GM19397 (cell line): ENCODE measurements at regions not wholly inside any gene's neighbourhood (a gene's known extent, or its start where the extent isn't known, plus 50 kb on each side); places are given as distances from the start of the nearest gene placed in this dataset.

ENCODE experiments used
- ATAC-seq: cut with Tn5 transposase; IDR thresholded peaks from one replicate; pipeline ENCODE4 v1.9.1; 2021; ENCODE audit warnings: mild to moderate bottlenecking, moderate library complexity; ENCODE audit not compliant: unreplicated experiment

- ATAC-seq = no peak
Observed at GRCh38 chr22:48596111-48596850, 1231.4 kb downstream of the BRD1 start.

DNA sequence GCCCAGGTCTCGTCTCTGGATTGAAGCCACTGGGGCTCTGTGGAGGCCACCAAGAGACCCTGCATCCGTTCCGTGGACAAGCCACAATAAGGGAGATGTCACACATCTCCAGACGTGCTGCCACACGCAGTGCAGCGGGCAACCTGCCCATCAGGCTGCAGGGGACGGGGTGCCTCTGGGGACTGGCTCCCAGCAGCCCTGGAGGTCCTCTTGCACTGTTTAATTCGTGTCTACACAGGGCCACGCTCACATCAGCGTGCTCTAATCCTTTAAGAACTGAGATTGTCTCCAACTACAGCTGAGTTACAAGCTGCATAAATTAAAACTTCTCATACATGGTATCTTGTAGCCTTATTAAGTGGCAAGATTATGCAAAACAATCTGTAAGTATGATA lies 1232.2 kb downstream of the BRD1 start:
- ATAC-seq = no peak

DNA sequence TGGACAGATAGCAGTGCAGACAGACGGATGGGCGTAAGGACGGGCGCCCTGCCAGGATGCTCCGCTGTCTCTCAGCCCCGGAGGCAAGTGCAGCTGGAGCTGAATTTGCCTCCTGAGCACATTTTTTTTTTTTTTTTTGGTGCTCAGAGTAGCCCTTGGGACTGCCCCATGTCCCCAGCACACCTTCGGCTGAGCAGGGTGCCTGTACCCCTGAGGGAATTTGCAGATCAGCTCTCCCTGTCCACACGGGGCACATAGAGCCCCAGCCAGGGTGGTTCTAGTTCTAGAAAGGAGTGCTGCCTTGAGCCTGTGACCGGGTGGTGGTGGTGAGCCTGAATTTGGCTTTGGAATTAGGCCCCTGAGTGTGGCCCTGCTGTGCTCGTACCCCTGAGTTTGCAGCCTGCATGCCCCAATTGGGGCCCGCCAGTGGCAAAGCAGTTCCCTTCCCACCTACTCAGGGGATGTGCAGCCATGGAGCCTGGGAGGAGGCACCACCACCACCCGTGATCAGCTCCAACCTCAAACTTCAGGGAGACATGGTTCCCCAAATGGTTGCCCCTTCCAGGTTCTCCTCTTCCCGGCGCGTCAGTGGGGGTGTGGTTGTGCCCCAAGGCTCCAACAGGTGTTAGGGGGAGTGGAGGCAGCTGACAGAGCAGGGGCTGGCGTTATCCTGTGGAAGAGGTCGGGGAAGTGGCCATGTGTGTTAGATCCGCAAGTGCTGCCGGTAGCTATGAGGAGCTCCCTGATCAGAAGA lies 1232.7 kb downstream of the BRD1 start:
- no peak for ATAC-seq

DNA sequence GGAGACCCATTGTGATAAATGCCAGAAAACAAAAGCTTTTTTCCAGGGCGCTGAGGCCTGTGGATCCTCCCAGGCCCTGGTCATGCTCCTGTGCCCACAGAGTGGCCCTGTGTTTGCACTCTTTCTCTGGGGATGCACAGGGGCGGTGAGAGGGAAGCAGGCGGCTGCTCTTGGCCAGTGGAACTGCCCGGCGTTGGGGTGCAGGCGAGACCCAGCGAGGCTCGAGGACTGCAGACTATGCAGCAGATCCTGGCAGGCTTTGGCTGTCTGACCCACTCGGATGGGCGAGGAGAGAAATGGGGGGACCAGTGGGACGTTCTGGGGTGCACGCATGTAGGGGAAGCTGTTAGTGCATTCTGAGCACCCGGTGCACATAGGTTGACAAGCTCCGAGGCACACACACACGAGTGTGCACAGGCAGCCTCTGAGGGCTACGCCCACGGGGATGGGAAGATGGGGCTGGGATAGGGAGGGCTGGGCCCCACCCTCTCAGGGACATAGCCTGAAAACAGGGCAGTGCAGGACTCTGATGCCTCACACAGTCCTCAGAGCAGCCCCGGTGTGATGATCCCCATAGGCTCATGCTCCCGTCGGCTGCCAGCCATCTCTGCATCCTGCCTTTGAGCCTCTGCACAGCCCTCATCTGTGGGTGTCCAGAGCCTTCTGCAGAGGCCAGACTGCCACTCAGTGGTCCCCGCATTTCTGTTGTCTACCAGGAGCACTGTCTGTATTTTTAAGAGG lies 1233.5 kb downstream of the BRD1 start:
- ATAC-seq = no peak

DNA sequence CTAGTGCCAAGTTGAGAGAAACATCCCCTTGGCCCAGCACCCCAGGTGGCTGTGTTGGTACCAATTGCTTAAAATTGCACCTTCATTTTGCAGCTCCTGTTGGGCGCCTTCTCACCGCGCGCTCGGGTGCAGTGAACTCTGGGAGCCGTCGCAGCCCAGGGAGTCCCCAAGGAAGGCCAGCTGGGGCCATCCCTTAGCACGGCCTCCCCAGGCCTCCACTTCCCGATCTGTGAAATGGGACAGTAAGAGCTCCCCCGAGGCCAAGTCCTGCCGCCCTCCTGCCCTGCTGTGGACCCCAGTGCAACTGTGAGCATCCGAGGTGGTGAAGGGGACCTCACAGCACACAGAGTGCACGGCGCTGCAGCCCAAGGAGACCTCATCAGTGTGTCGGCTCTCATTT lies 1234.1 kb downstream of the BRD1 start:
- ATAC-seq = no peak

- ATAC-seq = no peak
Observed at GRCh38 chr22:48592931-48593330, 1234.7 kb downstream of the BRD1 start.

DNA sequence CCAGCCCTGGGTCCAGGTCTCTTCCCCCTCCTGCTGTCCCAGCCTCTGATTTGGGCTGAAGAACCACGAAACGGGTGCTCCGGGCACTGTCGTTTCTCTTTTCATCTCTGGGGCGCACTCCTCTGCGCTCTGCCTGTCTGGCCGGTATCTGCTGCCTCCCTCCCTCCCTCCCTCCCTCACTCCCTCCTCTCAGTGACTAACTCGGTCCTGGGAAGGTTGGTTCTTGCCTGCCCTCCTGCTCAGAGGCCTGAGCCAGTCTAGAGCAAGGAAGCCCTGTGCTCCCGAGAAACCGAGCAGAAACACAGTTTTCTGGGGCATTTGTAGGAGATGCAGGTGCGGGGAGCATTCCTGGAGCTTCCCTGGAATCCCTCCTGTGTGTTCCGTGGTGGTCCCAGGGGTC lies 1235.2 kb downstream of the BRD1 start:
- no peak for ATAC-seq

GRCh38 chr22:48592066-48592345 lies 1235.7 kb downstream of the BRD1 start:
- ATAC-seq = no peak

DNA sequence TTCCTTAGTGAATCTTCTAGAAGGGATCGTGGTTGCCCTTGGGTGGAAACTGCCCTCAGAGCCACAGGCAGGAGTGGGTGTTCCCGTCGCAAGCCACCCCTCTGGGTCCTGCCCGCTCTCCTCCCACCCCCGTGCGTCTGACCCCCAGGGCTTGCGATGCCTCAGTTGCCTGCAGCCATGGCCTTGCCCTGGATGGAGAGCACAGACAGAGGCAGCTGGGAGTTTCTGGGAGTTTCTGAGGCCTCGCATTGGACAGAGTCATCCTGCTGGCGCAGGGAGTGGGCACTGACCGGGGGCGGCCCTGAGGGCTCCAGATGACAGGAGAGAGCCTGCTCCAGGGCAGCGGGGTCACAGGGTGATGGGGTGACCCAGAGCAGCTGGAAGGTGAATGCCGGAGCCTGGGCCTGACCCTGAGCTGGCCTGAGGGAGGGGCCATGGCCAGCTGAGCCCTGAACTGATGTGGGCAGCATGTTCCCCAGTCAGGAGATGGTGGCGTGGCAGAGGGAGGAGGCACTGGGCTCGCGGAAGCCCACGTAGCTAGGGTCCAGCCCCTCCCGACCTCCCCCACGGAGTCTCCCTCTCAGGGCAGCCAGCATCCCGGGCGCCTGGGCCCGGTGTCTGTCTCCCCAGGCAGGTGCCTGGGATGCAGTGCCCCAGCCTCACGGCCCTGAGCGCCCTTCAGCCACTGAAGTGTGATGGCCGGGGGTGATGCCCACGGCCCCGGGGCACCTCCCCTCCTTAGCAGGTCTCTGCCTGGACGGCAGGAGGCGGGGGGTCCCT lies 1236.2 kb downstream of the BRD1 start:
- no peak for ATAC-seq

DNA sequence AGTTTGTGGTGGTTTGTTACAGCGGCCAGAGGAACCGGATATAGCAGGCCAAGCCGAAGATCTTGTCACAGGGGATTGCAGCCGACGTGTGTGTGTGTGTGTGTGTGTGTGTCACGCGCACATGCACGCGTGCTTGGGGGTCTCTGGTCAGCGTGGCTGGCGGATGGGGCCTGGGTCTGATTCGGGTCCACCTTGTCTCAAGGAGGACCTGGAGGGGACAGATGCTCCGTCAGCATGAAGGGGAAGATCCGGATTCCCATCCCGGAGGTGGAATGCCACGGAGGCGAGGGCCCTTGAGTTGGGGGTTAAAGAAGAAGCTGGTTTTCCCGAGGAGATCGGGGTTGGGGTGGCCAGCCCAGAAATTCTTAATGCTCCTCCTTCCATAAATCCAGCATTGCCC lies 1237.8 kb downstream of the BRD1 start:
- no peak for ATAC-seq

- no peak for ATAC-seq
Observed at GRCh38 chr22:48588878-48589450, 1238.7 kb downstream of the BRD1 start.

DNA sequence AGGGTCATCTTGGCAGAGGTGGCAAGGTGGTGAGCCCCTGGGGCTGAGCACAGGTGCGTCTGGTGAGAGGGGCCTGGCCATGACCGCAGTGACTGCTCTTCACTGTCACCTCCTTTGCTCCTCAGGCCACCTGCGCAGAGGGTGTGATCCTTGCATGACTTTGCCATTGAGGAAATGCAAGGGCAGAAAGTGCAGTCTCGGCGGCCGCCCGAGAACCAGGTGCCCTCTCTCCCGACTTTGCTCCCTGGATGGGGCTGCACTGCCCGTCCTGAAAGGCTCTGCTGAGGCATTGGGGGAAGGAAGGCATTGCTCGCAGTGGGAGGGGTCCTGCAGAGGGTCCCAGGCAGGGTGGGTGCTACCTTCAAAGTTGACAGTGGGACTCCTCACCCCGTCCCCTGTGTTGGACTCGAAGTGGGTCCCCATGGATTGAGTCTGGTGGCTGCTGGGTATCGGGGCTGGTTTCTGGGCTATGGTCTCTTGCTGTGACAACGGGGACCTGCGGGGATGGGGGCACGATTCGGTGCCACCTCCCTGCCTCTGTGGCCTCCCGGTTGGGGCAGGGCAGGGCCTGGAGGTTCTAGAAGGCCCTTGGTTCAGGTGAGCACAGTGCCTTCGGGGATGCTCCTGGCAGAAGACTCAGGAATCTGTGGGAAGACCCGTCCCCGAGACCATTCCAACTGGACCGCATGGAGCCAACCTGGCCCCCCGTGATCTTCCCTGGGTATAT lies 1239.4 kb downstream of the BRD1 start:
- no peak for ATAC-seq

GRCh38 chr22:48587236-48587865 lies 1240.3 kb downstream of the BRD1 start:
- ATAC-seq = no peak

- ATAC-seq = no peak
Observed at GRCh38 chr22:48586799-48587185, 1240.9 kb downstream of the BRD1 start.

DNA sequence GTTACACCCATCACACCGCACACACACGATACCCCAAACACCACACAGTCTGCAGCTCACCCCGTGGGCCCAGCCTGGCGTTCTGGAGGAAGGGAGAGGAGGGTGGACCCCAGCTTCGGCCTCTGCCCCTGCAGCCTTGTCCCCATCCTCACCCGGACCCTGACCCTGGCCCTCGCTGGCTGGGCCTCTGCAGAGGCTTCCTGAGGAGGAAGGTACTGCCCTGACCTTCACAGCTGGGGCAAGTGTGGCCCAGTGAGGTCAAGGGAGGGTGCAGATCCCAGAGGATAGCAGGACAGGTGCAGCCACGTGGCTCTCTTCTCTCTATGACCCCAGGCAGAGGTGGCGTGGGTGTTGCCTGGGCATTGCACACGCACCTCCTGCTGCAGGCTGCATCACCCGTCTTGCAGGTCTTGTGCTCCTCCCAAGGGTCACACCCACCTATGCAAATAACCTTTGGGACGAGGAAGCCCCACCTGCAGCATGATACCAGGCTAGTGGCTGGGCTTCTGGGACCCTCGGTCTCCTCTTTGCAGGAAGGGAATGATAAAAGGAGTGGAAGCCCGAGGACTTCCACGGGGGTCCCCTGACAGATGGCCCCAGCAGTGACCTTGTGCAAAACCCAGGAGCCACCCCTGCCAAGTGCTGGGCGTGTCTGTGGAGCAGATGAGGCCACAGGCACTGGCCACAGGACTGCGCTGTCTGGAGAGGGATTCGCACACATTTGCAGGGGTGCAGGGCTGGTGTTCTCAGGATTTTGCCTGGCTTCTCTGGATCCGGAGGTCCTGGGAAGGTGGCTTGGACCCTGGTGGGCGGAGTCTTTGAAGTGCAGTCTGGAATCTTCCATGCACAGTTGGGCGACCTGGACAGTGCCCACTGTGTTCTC lies 1241.5 kb downstream of the BRD1 start:
- ATAC-seq = no peak

- no peak for ATAC-seq
Observed at GRCh38 chr22:48584170-48584569, 1243.5 kb downstream of the BRD1 start.

GRCh38 chr22:48581796-48582469 lies 1245.7 kb downstream of the BRD1 start:
- no peak for ATAC-seq

DNA sequence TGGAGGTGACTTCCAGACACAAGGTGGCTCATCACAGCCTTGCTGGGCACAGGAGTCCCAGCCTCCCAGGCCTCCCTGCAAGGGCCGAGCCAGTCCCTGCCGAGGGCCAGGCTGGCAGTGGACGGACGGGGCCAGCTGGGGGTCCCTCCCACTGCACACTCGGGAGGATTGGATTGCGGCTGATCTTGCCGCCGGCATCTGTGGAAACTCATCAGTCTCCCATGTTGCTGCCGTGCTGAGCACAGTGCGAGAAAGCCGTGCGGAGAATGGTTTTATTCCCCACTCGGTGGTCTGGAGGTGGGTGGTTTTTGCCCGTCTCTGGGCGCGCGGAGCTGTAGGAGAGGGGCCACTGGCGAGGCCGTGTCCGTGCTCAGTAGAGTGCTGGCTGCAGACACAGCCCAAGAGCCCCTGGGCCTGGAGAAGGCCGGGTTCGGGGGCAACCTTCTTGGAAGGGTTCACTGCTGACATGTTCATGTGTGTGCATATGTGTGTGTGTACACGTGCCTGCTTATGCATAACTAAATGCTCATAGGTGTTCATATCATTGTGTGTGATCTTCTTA lies 1246.4 kb downstream of the BRD1 start:
- ATAC-seq = no peak
